Activated CD4-positive, alpha-beta T cell treated with anti-CD3 and anti-CD28 coated beads, Interleukin-2, amount 10 ng/mL, durations not matched to agents 24 days and 14 days (primary cell): ENCODE measurements at regions not wholly inside any gene's neighbourhood (a gene's known extent, or its start where the extent isn't known, plus 50 kb on each side); places are given as distances from the start of the nearest gene placed in this dataset.

Source experiments
- DNase-seq: peaks from one replicate; pipeline ENCODE4 v3.0.0; 2022
- H3K27ac Mint-ChIP-seq: one replicate; pipeline ENCODE4 v1.8.0; 2022; ENCODE audit warnings: mild to moderate bottlenecking, mixed read lengths
- H3K27me3 Mint-ChIP-seq: one replicate; pipeline ENCODE4 v1.8.0; 2022; ENCODE audit warnings: mixed read lengths
- H3K36me3 Mint-ChIP-seq: one replicate; pipeline ENCODE4 v1.8.0; 2022; ENCODE audit warnings: low read depth, mild to moderate bottlenecking, mixed read lengths
- H3K4me1 Mint-ChIP-seq: one replicate; pipeline ENCODE4 v1.8.0; 2021; ENCODE audit warnings: mixed read lengths
- H3K4me3 Mint-ChIP-seq: one replicate; pipeline ENCODE4 v1.8.0; 2022; ENCODE audit warnings: mild to moderate bottlenecking, moderate library complexity, mixed read lengths
- H3K9me3 Mint-ChIP-seq: one replicate; pipeline ENCODE4 v1.8.0; 2021; ENCODE audit warnings: mixed read lengths
- intact Hi-C: fragments of 100-400 bp; cut with micrococcal nuclease; formaldehyde crosslinking; loops from one replicate; pipeline ENCODE4 v1.15.1; 2023

- no peaks in the 10 kb centered on the region for H3K36me3 Mint-ChIP-seq
- intact Hi-C loops: no loop called here
- H3K4me3 Mint-ChIP-seq: no peak overlapping the region
- H3K4me1 Mint-ChIP-seq: peaks cover 3% of the 10 kb centered on the region
- H3K27ac Mint-ChIP-seq: no peak overlapping the region
- no peaks in the 10 kb centered on the region for H3K9me3 Mint-ChIP-seq
- peaks cover 29% of the 10 kb centered on the region for H3K27me3 Mint-ChIP-seq
- no peak for DNase-seq
Observed at GRCh38 chr9:99345451-99345850, 123.4 kb downstream of the SEC61B start.

GRCh38 chr9:99345942-99346341 is 123.9 kb downstream of the SEC61B start:
- Mint-ChIP-seq H3K4me3 (no peak overlapping the region), H3K27me3 (peaks cover 29% of the 10 kb centered on the region), H3K36me3 (no peaks in the 10 kb centered on the region), H3K27ac (no peak overlapping the region), H3K4me1 (peaks cover 3% of the 10 kb centered on the region), H3K9me3 (no peaks in the 10 kb centered on the region)
- no peak for DNase-seq
- intact Hi-C loops: no loop called here

- Mint-ChIP-seq H3K4me3 (no peak overlapping the region), H3K27ac (no peak overlapping the region), H3K9me3 (no peaks in the 10 kb centered on the region), H3K36me3 (no peaks in the 10 kb centered on the region), H3K27me3 (peaks cover 21% of the 10 kb centered on the region), H3K4me1 (peaks cover 3% of the 10 kb centered on the region)
- no peak for DNase-seq
- intact Hi-C loops: no loop called here
Observed at GRCh38 chr9:99347568-99347967, 125.5 kb downstream of the SEC61B start.

- Mint-ChIP-seq H3K9me3 (no peaks in the 10 kb centered on the region), H3K4me1 (peaks cover 3% of the 10 kb centered on the region), H3K27me3 (peaks cover 19% of the 10 kb centered on the region), H3K27ac (no peak overlapping the region), H3K36me3 (no peaks in the 10 kb centered on the region), H3K4me3 (no peak overlapping the region)
- DNase-seq: no peak
- intact Hi-C loops: no loop called here
Observed at GRCh38 chr9:99348289-99348688, 126.2 kb downstream of the SEC61B start.

GRCh38 chr9:99349870-99350269 is 127.8 kb downstream of the SEC61B start:
- Mint-ChIP-seq H3K36me3 (no peaks in the 10 kb centered on the region), H3K27me3 (peaks cover 18% of the 10 kb centered on the region), H3K27ac (no peak overlapping the region), H3K4me3 (no peak overlapping the region), H3K9me3 (no peaks in the 10 kb centered on the region), H3K4me1 (peaks cover 3% of the 10 kb centered on the region)
- intact Hi-C loops: no loop called here
- DNase-seq: no peak

- DNase-seq: no peak
- Mint-ChIP-seq H3K27me3 (peaks cover 18% of the 10 kb centered on the region), H3K27ac (no peak overlapping the region), H3K4me3 (no peak overlapping the region), H3K4me1 (peaks cover 3% of the 10 kb centered on the region), H3K9me3 (no peaks in the 10 kb centered on the region), H3K36me3 (no peaks in the 10 kb centered on the region)
- intact Hi-C loops: no loop called here
Observed at GRCh38 chr9:99350461-99350860, 128.4 kb downstream of the SEC61B start.

GRCh38 chr9:99351647-99352046 is 129.6 kb downstream of the SEC61B start:
- no peak for DNase-seq
- Mint-ChIP-seq H3K4me1 (peaks cover 3% of the 10 kb centered on the region), H3K27ac (no peak overlapping the region), H3K36me3 (no peaks in the 10 kb centered on the region), H3K9me3 (no peaks in the 10 kb centered on the region), H3K4me3 (no peak overlapping the region), H3K27me3 (peaks cover 12% of the 10 kb centered on the region)
- intact Hi-C loops: no loop called here

- Mint-ChIP-seq H3K4me3 (no peak overlapping the region), H3K36me3 (no peaks in the 10 kb centered on the region), H3K4me1 (peaks cover 3% of the 10 kb centered on the region), H3K9me3 (no peaks in the 10 kb centered on the region), H3K27me3 (peaks cover 11% of the 10 kb centered on the region), H3K27ac (no peak overlapping the region)
- no peak for DNase-seq
- intact Hi-C loops: no loop called here
Observed at GRCh38 chr9:99352826-99353225, 130.7 kb downstream of the SEC61B start.

- DNase-seq: no peak
- intact Hi-C loops: no loop called here
- Mint-ChIP-seq H3K4me1 (peaks cover 3% of the 10 kb centered on the region), H3K36me3 (no peaks in the 10 kb centered on the region), H3K27ac (no peak overlapping the region), H3K4me3 (no peak overlapping the region), H3K9me3 (no peaks in the 10 kb centered on the region), H3K27me3 (peaks cover 10% of the 10 kb centered on the region)
Observed at GRCh38 chr9:99353408-99353807, 131.3 kb downstream of the SEC61B start.

- Mint-ChIP-seq H3K4me1 (peaks cover 3% of the 10 kb centered on the region), H3K36me3 (no peaks in the 10 kb centered on the region), H3K27me3 (peaks cover 12% of the 10 kb centered on the region), H3K9me3 (no peaks in the 10 kb centered on the region), H3K27ac (no peak overlapping the region), H3K4me3 (no peak overlapping the region)
- intact Hi-C loops: no loop called here
- no peak for DNase-seq
Observed at GRCh38 chr9:99354104-99354503, 132.0 kb downstream of the SEC61B start.

- intact Hi-C loops: no loop called here
- H3K9me3 Mint-ChIP-seq: no peaks in the 10 kb centered on the region
- no peak overlapping the region for H3K4me3 Mint-ChIP-seq
- no peaks in the 10 kb centered on the region for H3K4me1 Mint-ChIP-seq
- H3K27ac Mint-ChIP-seq: no peak overlapping the region
- no peak for DNase-seq
- no peaks in the 10 kb centered on the region for H3K36me3 Mint-ChIP-seq
- H3K27me3 Mint-ChIP-seq: peaks cover 30% of the 10 kb centered on the region
Observed at GRCh38 chr9:99356512-99356971, 134.5 kb downstream of the SEC61B start.

GRCh38 chr9:99357575-99357974 is 135.5 kb downstream of the SEC61B start:
- DNase-seq: no peak
- H3K27ac Mint-ChIP-seq: no peak overlapping the region
- H3K9me3 Mint-ChIP-seq: no peaks in the 10 kb centered on the region
- no peak overlapping the region for H3K4me3 Mint-ChIP-seq
- intact Hi-C loops: no loop called here
- peaks cover 39% of the 10 kb centered on the region for H3K27me3 Mint-ChIP-seq
- H3K4me1 Mint-ChIP-seq: peaks cover 4% of the 10 kb centered on the region
- no peaks in the 10 kb centered on the region for H3K36me3 Mint-ChIP-seq

GRCh38 chr9:99358668-99359067 is 136.6 kb downstream of the SEC61B start:
- no peak for DNase-seq
- H3K36me3 Mint-ChIP-seq: no peaks in the 10 kb centered on the region
- no peak overlapping the region for H3K4me3 Mint-ChIP-seq
- peaks cover 6% of the 10 kb centered on the region for H3K4me1 Mint-ChIP-seq
- H3K9me3 Mint-ChIP-seq: no peaks in the 10 kb centered on the region
- no peak overlapping the region for H3K27ac Mint-ChIP-seq
- peaks cover 43% of the 10 kb centered on the region for H3K27me3 Mint-ChIP-seq
- intact Hi-C loops: no loop called here

- intact Hi-C loops: no loop called here
- Mint-ChIP-seq H3K4me1 (peaks cover 6% of the 10 kb centered on the region), H3K4me3 (no peak overlapping the region), H3K36me3 (no peaks in the 10 kb centered on the region), H3K27ac (no peak overlapping the region), H3K9me3 (no peaks in the 10 kb centered on the region), H3K27me3 (peaks cover 43% of the 10 kb centered on the region)
- DNase-seq: no peak
Observed at GRCh38 chr9:99359336-99359735, 137.3 kb downstream of the SEC61B start.

- H3K27ac Mint-ChIP-seq: no peak overlapping the region
- peaks cover 41% of the 10 kb centered on the region for H3K27me3 Mint-ChIP-seq
- no peaks in the 10 kb centered on the region for H3K9me3 Mint-ChIP-seq
- no peak overlapping the region for H3K4me3 Mint-ChIP-seq
- peaks cover 10% of the 10 kb centered on the region for H3K4me1 Mint-ChIP-seq
- DNase-seq: no peak
- intact Hi-C loops: loop anchor here (10.0 kb wide), 1 partner anchor 155 kb away; no protein-coding TSS in a partner anchor
- no peaks in the 10 kb centered on the region for H3K36me3 Mint-ChIP-seq
Observed at GRCh38 chr9:99360026-99360425, 137.9 kb downstream of the SEC61B start.
